CD1c-positive myeloid dendritic cell (primary cell): ENCODE measurements at regions not wholly inside any gene's neighbourhood (a gene's known extent, or its start where the extent isn't known, plus 50 kb on each side); places are given as distances from the start of the nearest gene placed in this dataset.
"Not testable (repeated sequence)": the region's sequence is repeated elsewhere in the genome, so short reads cannot be mapped to it uniquely, and the experiment has no call there.

Experiments used
- DNase-seq: peaks from one replicate; pipeline ENCODE4 v3.0.0-alpha.2; 2016; ENCODE audit errors: extremely low spot score

DNA sequence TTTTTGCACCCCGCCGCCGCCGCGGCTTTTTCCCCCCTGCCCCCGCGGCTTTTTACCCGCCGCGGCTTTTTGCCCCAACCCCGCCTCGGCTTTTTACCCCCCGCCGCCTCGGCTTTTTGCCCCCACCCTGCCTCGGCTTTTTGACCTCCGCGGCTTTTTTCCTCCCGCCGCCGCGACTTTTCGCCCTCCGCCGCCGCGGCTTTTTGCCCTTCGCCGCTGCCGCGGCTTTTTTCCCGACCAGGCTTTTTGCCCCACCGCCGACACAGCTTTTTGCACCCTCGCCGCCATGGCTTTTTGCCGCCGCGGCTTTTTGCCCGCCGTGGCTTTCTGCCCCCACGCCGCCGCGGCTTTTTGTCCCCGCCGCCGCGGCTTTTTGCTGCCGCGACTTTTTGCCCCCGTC, 137.0 kb upstream of the TP53TG3D start:
- DNase-seq: peak; percentile 1

DNA sequence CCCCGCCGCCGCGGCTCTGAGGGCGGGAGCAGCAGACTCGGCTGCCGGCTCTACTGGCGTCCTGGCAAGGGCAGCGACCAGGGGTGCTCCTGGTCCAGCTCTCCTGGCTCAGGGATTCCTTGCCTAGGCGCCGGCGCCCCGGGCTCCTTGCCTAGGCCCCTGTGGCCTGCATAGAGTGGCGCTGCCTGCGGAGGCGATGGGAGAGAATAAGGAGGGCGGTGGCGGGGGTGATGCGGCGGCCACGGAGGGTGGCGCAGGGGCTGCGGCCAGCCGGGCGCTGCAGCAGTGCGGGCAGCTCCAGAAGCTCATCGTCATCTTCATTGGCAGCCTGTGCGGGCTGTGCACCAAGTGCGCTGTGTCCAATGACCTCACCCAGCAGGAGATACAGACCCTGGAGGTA, 136.6 kb upstream of the TP53TG3D start:
- not testable (repeated sequence) for DNase-seq

DNA sequence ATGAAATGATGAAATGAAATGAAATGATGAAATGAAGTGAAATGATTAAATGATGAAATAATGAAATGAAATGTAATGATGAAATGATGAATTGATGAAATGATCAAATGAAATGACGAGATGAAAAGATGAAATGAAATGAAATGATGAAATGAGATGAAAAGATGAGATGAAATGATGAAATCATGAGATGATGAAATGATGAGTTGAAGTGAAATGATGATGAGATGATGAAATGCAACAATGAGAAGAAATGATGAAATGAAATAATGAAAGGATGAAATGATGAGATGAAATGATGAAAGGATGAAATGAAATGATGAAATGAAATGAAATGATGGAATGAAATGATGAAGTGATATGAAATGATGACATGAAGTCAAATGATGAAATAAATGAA, 132.7 kb upstream of the TP53TG3D start:
- not testable (repeated sequence) for DNase-seq

DNA sequence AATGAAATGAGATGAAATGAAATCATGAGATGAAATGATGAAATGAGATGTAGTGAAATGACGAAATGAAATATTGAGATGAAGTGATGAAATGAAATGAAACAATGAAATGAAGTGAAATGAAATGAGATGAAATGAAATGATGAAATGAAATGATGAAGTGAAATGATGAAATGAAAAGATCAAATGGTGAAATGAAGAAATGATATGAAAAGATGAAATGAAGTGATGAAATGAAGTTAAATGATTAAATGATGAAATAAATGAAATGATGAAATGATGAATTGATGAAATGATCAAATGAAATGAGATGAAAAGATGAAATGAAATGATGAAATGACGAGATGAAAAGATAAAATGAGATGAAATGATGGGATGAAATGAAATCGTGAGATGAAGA, 132.3 kb upstream of the TP53TG3D start:
- not testable (repeated sequence) for DNase-seq

DNA sequence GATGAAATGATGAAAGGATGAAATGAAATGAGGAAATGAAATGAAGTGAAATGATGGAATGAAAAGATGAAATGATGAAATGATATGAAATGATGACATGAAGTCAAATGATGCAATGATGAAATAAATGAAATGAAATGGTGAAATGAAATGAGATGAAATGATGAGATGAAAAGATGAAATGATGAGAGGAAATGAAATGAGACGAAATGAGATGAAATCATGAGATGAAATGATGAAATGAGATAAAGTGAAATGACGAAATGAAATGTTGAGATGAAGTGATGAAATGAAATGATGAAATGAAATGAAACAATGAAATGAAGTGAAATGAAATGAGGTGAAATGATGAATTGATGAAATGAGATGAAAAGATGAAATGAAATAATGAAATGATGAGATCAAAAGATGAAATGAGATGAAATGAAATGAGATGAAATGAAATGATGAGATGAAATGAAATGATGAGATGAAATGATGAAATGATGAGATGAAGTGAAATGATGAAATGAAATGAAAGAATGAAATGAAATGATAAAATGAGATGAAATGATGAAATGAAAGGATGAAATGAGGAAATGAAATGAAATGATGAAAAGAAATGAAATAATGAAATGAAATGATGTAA, 131.7 kb upstream of the TP53TG3D start:
- DNase-seq: not testable (repeated sequence)

DNA sequence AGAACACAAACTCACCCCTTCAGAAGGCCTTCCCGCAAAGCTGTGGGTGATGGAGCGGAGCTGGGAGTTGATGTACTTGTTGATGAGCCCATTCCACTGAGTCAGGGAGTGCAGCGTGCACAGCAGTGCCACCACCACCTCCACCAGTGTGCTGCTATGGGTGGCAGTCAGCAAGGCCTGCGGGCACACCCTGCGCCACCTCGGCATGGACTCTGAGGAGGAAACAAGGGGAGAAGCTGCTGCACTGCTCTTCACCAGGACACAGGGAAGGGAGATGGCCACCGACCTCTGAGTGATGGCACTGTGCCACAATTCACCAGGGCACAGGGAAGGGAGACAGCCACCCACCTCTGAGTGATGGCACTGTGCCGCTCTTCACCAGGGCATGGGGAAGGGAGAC, 100.7 kb upstream of the TP53TG3D start:
- DNase-seq: not testable (repeated sequence)

DNA sequence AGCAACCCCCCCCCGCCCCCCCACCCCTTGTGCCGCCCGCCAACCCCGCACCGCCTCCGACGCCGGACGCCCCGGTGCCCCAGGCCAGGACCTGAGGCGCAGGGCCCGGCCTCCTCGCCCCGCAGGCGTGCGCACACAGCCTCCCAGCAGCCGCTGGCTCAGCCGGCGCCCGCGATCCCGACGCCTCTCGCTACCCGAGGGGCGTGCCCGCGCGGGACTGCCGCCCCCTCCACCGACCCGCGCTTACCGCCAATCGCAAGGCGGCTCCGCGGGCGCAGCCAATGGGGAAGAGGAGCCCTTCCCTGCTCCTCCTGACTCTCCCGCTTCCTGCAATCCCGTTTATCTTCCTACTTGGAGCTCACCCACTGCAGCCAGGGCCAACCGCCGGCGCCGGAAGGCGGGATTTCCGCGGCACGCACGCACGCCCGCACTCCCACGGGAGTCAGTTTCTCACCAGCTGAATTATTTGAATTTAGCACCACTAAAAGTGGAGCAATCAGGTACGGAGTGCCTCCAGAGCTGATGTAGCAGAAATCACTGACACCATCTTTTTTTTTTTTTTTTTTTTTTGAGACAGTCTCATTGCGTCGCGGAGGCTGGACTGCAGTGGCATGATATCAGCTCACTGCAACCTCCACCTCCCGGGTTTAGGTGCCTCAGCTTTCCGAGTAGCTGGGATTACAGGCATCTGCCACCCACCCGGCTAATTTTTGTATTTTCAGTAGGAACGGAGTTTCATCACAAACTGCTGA, 65.0 kb upstream of the TP53TG3D start:
- not testable (repeated sequence) for DNase-seq

DNA sequence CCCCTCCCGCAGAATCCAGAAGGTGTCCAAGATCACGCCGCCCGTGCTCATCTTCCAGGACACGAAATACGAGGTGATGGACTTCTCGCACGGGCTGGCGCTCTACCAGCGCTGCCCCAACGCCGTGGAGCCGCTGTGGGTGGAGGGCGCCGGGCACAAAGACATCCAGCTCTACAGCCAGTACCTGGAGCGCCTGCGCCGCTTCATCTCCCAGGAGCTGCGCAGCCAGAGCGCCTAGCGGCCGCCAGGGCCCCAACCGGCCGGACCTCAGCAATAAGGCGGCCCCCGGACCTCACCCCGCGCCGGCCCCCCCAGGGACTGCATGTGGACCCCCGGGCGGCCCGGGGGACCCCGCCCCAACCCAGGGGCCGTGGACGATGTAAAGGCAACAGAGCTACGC, 50.5 kb upstream of the TP53TG3D start:
- DNase-seq: not testable (repeated sequence)
